Transverse colon (tissue), 4 donors: ENCODE measurements at regions not wholly inside any gene's neighbourhood (a gene's known extent, or its start where the extent isn't known, plus 50 kb on each side); places are given as distances from the start of the nearest gene placed in this dataset.

ENCODE experiments used
- DNase-seq: peaks from one replicate; pipeline ENCODE4 v3.0.0-alpha.2; 2019
- H3K27ac ChIP-seq, 4 donors: fragments of 200-600 bp; sonication (generic); 2 replicates each; pipeline ENCODE4 v1.5.1; 2016 to 2018; ENCODE audit warnings: inconsistent platforms in 4 of 4
- H3K27me3 ChIP-seq: fragments of 200-600 bp; sonication (generic); 2 replicates; pipeline ENCODE4 v1.5.1; 2017; ENCODE audit warnings: inconsistent platforms
- H3K36me3 ChIP-seq, 4 donors: fragments of 200-600 bp; sonication (generic); 2 replicates each; pipeline ENCODE4 v1.5.1; 2017 to 2019; ENCODE audit warnings: inconsistent platforms in 4 of 4
- H3K4me1 ChIP-seq, 4 donors: fragments of 200-600 bp; sonication (generic); 2 replicates each; pipeline ENCODE4 v1.5.1; 2017 to 2020; ENCODE audit warnings: inconsistent platforms in 4 of 4
- H3K4me3 ChIP-seq, 4 donors: fragments of 200-600 bp; sonication (generic); 1 replicate in 1 of 4; 2 replicates in 3 of 4; pipeline versions ENCODE4 v1.5.1 to v1.6.1; 2017 to 2019; ENCODE audit warnings: inconsistent platforms in 4 of 4
- H3K9me3 ChIP-seq, 2 donors: fragments of 200-600 bp; sonication (generic); 2 replicates each; pipeline ENCODE4 v1.5.1; 2017 to 2019; ENCODE audit warnings: inconsistent platforms in 2 of 2
- CTCF ChIP-seq, 5 experiments: fragments of 200-600 bp in 3 of 5; fragments of 450-650 bp in 2 of 5; sonication (generic) in 3 of 5; IDR thresholded peaks; 1 replicate in 2 of 5; 2 replicates in 3 of 5; pipeline ENCODE4 v1.5.1; 2016 to 2017; ENCODE audit warnings: antibody characterized with exemption in 5 of 5, inconsistent platforms in 3 of 5, mild to moderate bottlenecking in 2 of 5, moderate library complexity in 1 of 5
- EP300 ChIP-seq: sonication (generic); formaldehyde crosslinking; IDR thresholded peaks from one replicate; pipeline ENCODE4 v1.6.1; 2017; ENCODE audit warnings: antibody characterized with exemption, low read depth
- POLR2A ChIP-seq: fragments of 450-650 bp; IDR thresholded peaks from one replicate; pipeline ENCODE4 v1.6.1; 2016; ENCODE audit warnings: antibody characterized with exemption, mild to moderate bottlenecking, moderate library complexity
- POLR2AphosphoS5 ChIP-seq, 3 donors: sonication (generic); formaldehyde crosslinking; IDR thresholded peaks; one replicate each; pipeline ENCODE4 v1.6.1; 2016; ENCODE audit warnings: antibody characterized with exemption in 3 of 3
- WGBS, 2 donors: methylation state at CpG; one replicate each; pipeline ENCODE4 v1.1.5; 2018; ENCODE audit warnings: low coverage in 1 of 2; 5-methylcytosine and 5-hydroxymethylcytosine counted together
- in situ Hi-C, 4 donors: fragments of 200-750 bp; cut with MboI; loops; one replicate each; pipeline versions ENCODE4 v1.15.0 to v1.15.1; 2017; ENCODE audit warnings: low sequenced_read_pairs in 3 of 4, low pct_ligation_motif_present in 1 of 4, low pct_unique_long_range_greater_than_20kb in 1 of 4
- intact Hi-C: fragments of 100-400 bp; cut with DNase I; formaldehyde crosslinking; loops from one replicate; pipeline ENCODE4 v1.15.1; 2023; ENCODE audit warnings: low total_unique reads

GRCh38 chr11:11770921-11771486 lies 70.8 kb upstream of the USP47 start:
- TF ChIP-seq EP300 (no peak), POLR2AphosphoS5 (IDR thresholded peaks at IDR 0.05) (no peak)
- H3K27ac ChIP-seq: no peak overlapping the region
- H3K4me1 ChIP-seq: no peaks in the 10 kb centered on the region
- 85 to 91% methylated on average over 3 of the region's 3 CpGs for WGBS, 2 donors
- no peaks in the 10 kb centered on the region for H3K36me3 ChIP-seq
- intact Hi-C loops (no loop called here), in situ Hi-C loops (no loop called here)
- no peak overlapping the region for H3K4me3 ChIP-seq
- no peaks in the 10 kb centered on the region for H3K9me3 ChIP-seq
- DNase-seq: no peak
- H3K27me3 ChIP-seq: no peaks in the 10 kb centered on the region

GRCh38 chr11:11770296-11770695 lies 71.5 kb upstream of the USP47 start:
- intact Hi-C loops: no loop called here
- Histone ChIP-seq H3K36me3 (no peaks in the 10 kb centered on the region), H3K27me3 (no peaks in the 10 kb centered on the region), H3K4me3 (no peak overlapping the region), H3K4me1 (no peaks in the 10 kb centered on the region), H3K27ac (no peak overlapping the region), H3K9me3 (no peaks in the 10 kb centered on the region)
- WGBS, 2 donors: 64 to 75% methylated on average over 1 of the region's 1 CpG
- no peak for DNase-seq
- TF ChIP-seq POLR2AphosphoS5 (IDR thresholded peaks at IDR 0.05): no peak
- no peak for TF ChIP-seq EP300
- TF ChIP-seq CTCF (IDR thresholded peaks at IDR 0.05): no peak
- no peak for TF ChIP-seq POLR2A
- in situ Hi-C loops: no loop called here

- Histone ChIP-seq H3K4me1 (no peaks in the 10 kb centered on the region), H3K27me3 (no peaks in the 10 kb centered on the region), H3K4me3 (no peak overlapping the region), H3K9me3 (no peaks in the 10 kb centered on the region), H3K36me3 (no peaks in the 10 kb centered on the region), H3K27ac (no peak overlapping the region)
- no peak for DNase-seq
- TF ChIP-seq POLR2AphosphoS5 (IDR thresholded peaks at IDR 0.05): no peak
- no peak for TF ChIP-seq CTCF (IDR thresholded peaks at IDR 0.05)
- no peak for TF ChIP-seq POLR2A
- TF ChIP-seq EP300: no peak
- intact Hi-C loops: no loop called here
- in situ Hi-C loops: no loop called here
Observed at GRCh38 chr11:11769782-11770181, 72.0 kb upstream of the USP47 start.

GRCh38 chr11:11769362-11769761 lies 72.4 kb upstream of the USP47 start:
- in situ Hi-C loops: no loop called here
- intact Hi-C loops: no loop called here
- no peak for DNase-seq
- Histone ChIP-seq H3K36me3 (no peaks in the 10 kb centered on the region), H3K27ac (no peak overlapping the region), H3K4me1 (no peaks in the 10 kb centered on the region), H3K9me3 (no peaks in the 10 kb centered on the region), H3K4me3 (no peak overlapping the region), H3K27me3 (no peaks in the 10 kb centered on the region)
- TF ChIP-seq POLR2A (no peak), EP300 (no peak), CTCF (IDR thresholded peaks at IDR 0.05) (no peak), POLR2AphosphoS5 (IDR thresholded peaks at IDR 0.05) (no peak)

- no peak overlapping the region for H3K27ac ChIP-seq
- in situ Hi-C loops (no loop called here), intact Hi-C loops (no loop called here)
- H3K4me3 ChIP-seq: no peak overlapping the region
- no peak for TF ChIP-seq POLR2AphosphoS5 (IDR thresholded peaks at IDR 0.05)
- TF ChIP-seq POLR2A: no peak
- TF ChIP-seq EP300: no peak
- no peak for TF ChIP-seq CTCF (IDR thresholded peaks at IDR 0.05)
- 60 to 73% methylated on average over 2 of the region's 2 CpGs for WGBS, 2 donors
- H3K4me1 ChIP-seq: no peaks in the 10 kb centered on the region
- no peaks in the 10 kb centered on the region for H3K9me3 ChIP-seq
- peaks cover 2% of the 10 kb centered on the region for H3K27me3 ChIP-seq
- H3K36me3 ChIP-seq: no peaks in the 10 kb centered on the region
- DNase-seq: no peak
Observed at GRCh38 chr11:11764423-11764803, 77.4 kb upstream of the USP47 start.
